Panc1 (cell line): ENCODE measurements at regions not wholly inside any gene's neighbourhood (a gene's known extent, or its start where the extent isn't known, plus 50 kb on each side); places are given as distances from the start of the nearest gene placed in this dataset.
"Not testable (repeated sequence)": the region's sequence is repeated elsewhere in the genome, so short reads cannot be mapped to it uniquely, and the experiment has no call there.

Experiments used
- ATAC-seq: fragments of 200-7000 bp; cut with Tn5 transposase; 2 replicates; pipeline ENCODE4 v1.9.1; 2020; ENCODE audit warnings: mild to moderate bottlenecking, moderate library complexity
- BruUV-seq: library from RNA; stranded (reverse); fragments of 400-500 nt; replicated peaks from 2 replicates; lab custom pipeline; 2021; lab: Mats Ljungman, UMichigan
- CTCF ChIA-PET: fragments of 300-600 bp; sonication (Branson Sonifier 250); formaldehyde crosslinking; loops from one replicate; lab custom pipeline; 2022; ENCODE audit warnings: antibody characterized with exemption; lab: Charles Lee
- POLR2A ChIA-PET: fragments of 300-600 bp; sonication (Branson Sonifier 250); formaldehyde crosslinking; loops from one replicate; lab custom pipeline; 2022; ENCODE audit warnings: antibody characterized with exemption; lab: Charles Lee
- DNase-seq: peaks from one replicate; pipeline ENCODE4 v3.0.0-alpha.2; 2010; ENCODE audit warnings: low read depth, low spot score
- H3K27ac ChIP-seq: 2 replicates; pipeline ENCODE4 v1.5.1; 2011; ENCODE audit warnings: mild to moderate bottlenecking, low read length, inconsistent platforms
- H3K27me3 ChIP-seq: fragments of 200-500 bp; sonication (Bioruptor generic); 2 replicates; pipeline ENCODE4 v1.6.0; 2014; ENCODE audit warnings: low read length, inconsistent platforms; ENCODE audit not compliant: control insufficient read depth, insufficient read depth
- H3K36me3 ChIP-seq: fragments of 200-500 bp; sonication (Bioruptor generic); 2 replicates; pipeline ENCODE4 v1.5.1; 2014; ENCODE audit warnings: inconsistent platforms, mild to moderate bottlenecking, low read length, moderate library complexity; ENCODE audit not compliant: control insufficient read depth, insufficient read depth
- H3K4me1 ChIP-seq: 2 replicates; pipeline ENCODE4 v1.5.1; 2011; ENCODE audit warnings: inconsistent platforms, mild to moderate bottlenecking, low read length, moderate library complexity; ENCODE audit not compliant: control insufficient read depth, insufficient read depth
- H3K4me3 ChIP-seq, 2 experiments: 2 replicates each; pipeline ENCODE4 v1.5.1; 2011 to 2012; ENCODE audit warnings: low read depth in 2 of 2, low read length in 2 of 2, mild to moderate bottlenecking in 2 of 2, inconsistent platforms in 1 of 2, moderate library complexity in 1 of 2
- H3K9me3 ChIP-seq: fragments of 200-500 bp; sonication (Bioruptor generic); 2 replicates; pipeline ENCODE4 v1.5.1; 2014; ENCODE audit warnings: low read depth, mild to moderate bottlenecking, inconsistent platforms, low read length, moderate library complexity; ENCODE audit not compliant: control insufficient read depth, insufficient read depth
- POLR2AphosphoS5 ChIP-seq: IDR thresholded peaks from 2 replicates; pipeline ENCODE4 v1.6.1; 2012; ENCODE audit warnings: mild to moderate bottlenecking, low read depth, low read length, moderate library complexity
- REST ChIP-seq, 2 experiments: IDR thresholded peaks; 2 replicates each; pipeline ENCODE4 v1.6.1; 2011 to 2012; ENCODE audit warnings: low read depth in 2 of 2, control low read depth in 1 of 2, low read length in 1 of 2, mild to moderate bottlenecking in 1 of 2, moderate library complexity in 1 of 2; ENCODE audit not compliant: insufficient read depth in 1 of 2
- SIN3A ChIP-seq: IDR thresholded peaks from 2 replicates; pipeline ENCODE4 v1.6.1; 2012; ENCODE audit warnings: low read depth, mild to moderate bottlenecking, low read length, moderate library complexity, borderline replicate concordance; ENCODE audit not compliant: insufficient read depth
- TCF7L2 ChIP-seq: IDR thresholded peaks from 2 replicates; pipeline ENCODE4 v1.6.1; 2011; ENCODE audit warnings: mild to moderate bottlenecking, low read depth, low read length, inconsistent platforms
- in situ Hi-C: cut with HindIII; loops from 2 replicates; pipeline ENCODE4 v1.10.0; 2016; ENCODE audit warnings: low sequenced_read_pairs, low pct_unique_long_range_greater_than_20kb
- intact Hi-C: fragments of 100-400 bp; cut with micrococcal nuclease; formaldehyde crosslinking; loops from one replicate; pipeline ENCODE4 v1.10.0; 2022; ENCODE audit not compliant: unreplicated experiment
- TF ChIP-seq, protein P1 (sequence below): fragments of 450-650 bp; IDR thresholded peaks from 2 replicates; pipeline ENCODE4 v1.5.1; 2017; ENCODE audit warnings: mild to moderate bottlenecking

- DNase-seq = no peak
- H3K9me3 ChIP-seq = no peaks in the 10 kb centered on the region; the same call in 1 of the 2 replicates
Observed at GRCh38 chr19:56905631-56906150, 65.2 kb upstream of the PEG3 start.

DNA sequence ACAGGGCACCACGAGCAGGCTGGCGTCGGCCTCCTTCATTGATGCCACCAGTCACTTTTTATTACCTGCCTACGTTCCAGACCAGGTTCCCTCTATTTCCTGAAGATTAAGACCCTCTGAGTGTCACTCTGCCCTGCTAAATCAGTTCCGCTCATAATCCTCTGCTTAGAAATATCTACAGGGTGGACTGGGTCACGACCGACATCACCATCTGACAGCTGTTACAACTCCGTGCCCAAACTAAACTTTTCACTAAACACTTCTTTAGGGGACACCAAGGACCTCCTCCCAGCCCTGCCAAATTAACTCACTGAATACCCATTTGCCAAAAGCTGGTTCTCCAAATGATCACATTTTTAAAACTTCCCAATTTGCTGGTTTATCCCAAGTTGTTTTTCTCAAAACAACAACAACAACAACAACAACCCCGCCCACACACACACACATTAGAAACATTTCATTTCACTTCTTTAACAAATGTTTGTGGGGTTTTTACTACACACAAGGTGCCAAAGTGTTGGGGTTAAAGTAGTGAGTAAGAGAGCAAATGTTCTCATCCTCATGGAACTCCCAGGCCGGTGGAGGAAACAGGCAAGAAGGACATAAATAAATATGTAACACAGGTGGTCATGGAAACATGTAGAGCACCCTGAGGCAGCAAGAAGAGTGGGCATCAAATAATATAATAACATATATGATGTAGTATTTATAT lies 72.0 kb upstream of the PEG3 start:
- intact Hi-C loops = no loop called here
- Histone ChIP-seq H3K9me3 (peaks cover 4% of the 10 kb centered on the region; the same call in 1 of the 2 replicates), H3K27ac (no peak overlapping the region), H3K36me3 (no peaks in the 10 kb centered on the region), H3K27me3 (no peaks in the 10 kb centered on the region; the same call in 1 of the 2 replicates), H3K4me3 (no peak overlapping the region), H3K4me1 (no peaks in the 10 kb centered on the region)
- in situ Hi-C loops = no loop called here
- ChIA-PET POLR2A (no interaction called here), CTCF (no interaction called here)
- DNase-seq (no peak), ATAC-seq (no peak)
- no TSS peak for BruUV-seq
- TF ChIP-seq SIN3A (no peak), POLR2AphosphoS5 (no peak), TCF7L2 (no peak), REST (IDR thresholded peaks at IDR 0.05; ENCODE audit: insufficient read depth in 1 of 2, low read depth in 2 of 2, low read length in 1 of 2) (no peak)
- TF ChIP-seq, protein P1, sequence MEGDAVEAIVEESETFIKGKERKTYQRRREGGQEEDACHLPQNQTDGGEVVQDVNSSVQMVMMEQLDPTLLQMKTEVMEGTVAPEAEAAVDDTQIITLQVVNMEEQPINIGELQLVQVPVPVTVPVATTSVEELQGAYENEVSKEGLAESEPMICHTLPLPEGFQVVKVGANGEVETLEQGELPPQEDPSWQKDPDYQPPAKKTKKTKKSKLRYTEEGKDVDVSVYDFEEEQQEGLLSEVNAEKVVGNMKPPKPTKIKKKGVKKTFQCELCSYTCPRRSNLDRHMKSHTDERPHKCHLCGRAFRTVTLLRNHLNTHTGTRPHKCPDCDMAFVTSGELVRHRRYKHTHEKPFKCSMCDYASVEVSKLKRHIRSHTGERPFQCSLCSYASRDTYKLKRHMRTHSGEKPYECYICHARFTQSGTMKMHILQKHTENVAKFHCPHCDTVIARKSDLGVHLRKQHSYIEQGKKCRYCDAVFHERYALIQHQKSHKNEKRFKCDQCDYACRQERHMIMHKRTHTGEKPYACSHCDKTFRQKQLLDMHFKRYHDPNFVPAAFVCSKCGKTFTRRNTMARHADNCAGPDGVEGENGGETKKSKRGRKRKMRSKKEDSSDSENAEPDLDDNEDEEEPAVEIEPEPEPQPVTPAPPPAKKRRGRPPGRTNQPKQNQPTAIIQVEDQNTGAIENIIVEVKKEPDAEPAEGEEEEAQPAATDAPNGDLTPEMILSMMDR = no peak

More at GRCh38 chr19:56905631-56906150, 65.2 kb upstream of the PEG3 start:
- ATAC-seq = no peak
- ChIA-PET POLR2A (no interaction called here), CTCF (no interaction called here)
- in situ Hi-C loops = no loop called here
- Histone ChIP-seq H3K27me3 (no peaks in the 10 kb centered on the region), H3K4me3 (no peak overlapping the region), H3K36me3 (no peaks in the 10 kb centered on the region), H3K4me1 (no peaks in the 10 kb centered on the region), H3K27ac (no peak overlapping the region)
- no peak for TF ChIP-seq POLR2AphosphoS5
- no TSS peak for BruUV-seq
- intact Hi-C loops = no loop called here

- BruUV-seq, H3K4me3 ChIP-seq, H3K9me3 ChIP-seq, H3K27me3 ChIP-seq, ATAC-seq, H3K4me1 ChIP-seq, CTCF ChIA-PET, H3K36me3 ChIP-seq, H3K27ac ChIP-seq, intact Hi-C loops, DNase-seq, in situ Hi-C loops, POLR2A ChIA-PET: not testable (repeated sequence)
Observed at GRCh38 chr19:56913113-56913455, 72.6 kb upstream of the PEG3 start.
